CD4-positive, alpha-beta T cell treated with Interferon gamma for 1 hour (primary cell): ENCODE measurements at regions not wholly inside any gene's neighbourhood (a gene's known extent, or its start where the extent isn't known, plus 50 kb on each side); places are given as distances from the start of the nearest gene placed in this dataset.
A peak's percentile ranks its signal among the peaks of the same experiment; 100 is the strongest.
"Not testable (repeated sequence)": the region's sequence is repeated elsewhere in the genome, so short reads cannot be mapped to it uniquely, and the experiment has no call there.

ENCODE experiments used
- DNase-seq: peaks from one replicate; pipeline ENCODE4 v3.0.0-alpha.2; 2020

DNA sequence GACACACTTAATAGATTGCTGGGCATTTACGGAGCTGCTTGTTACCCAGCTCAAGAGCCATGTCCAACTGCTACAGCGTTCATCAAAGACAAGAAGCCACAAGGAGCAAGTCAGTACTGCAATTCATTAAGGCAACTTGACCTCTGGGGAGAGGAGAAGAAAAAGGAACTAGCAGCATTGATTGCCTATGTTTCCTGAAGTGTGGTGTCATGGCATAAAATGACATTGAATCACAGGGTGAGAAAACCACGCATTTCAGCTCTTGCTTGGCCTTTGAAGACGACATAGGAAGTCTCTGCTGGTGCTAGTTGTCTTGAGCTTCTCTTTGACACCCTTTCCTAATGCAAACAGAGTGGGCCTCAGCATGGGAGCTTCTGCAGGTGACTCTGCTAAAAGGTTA is 139.1 kb downstream of the CDH26 start:
- DNase-seq = peak; percentile 14

DNA sequence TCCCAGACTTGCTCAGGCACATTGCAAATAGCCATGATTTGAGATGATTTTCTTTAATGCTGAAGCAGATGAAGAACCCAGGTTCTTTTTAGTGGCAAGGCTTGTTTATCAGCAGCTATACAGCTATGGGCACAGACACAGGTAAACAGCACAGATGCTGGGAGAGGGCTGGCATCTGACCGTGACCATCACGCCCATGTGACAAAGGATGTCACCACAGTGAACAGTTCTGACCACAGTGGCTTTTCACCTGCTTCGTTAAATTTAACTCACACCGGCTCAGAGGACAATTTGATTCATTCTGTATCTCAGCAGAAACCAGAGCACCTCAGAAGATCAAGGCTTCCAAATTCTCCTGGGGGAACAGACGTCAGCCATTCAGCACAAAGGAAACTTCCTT is 142.6 kb downstream of the CDH26 start:
- DNase-seq = no peak

DNA sequence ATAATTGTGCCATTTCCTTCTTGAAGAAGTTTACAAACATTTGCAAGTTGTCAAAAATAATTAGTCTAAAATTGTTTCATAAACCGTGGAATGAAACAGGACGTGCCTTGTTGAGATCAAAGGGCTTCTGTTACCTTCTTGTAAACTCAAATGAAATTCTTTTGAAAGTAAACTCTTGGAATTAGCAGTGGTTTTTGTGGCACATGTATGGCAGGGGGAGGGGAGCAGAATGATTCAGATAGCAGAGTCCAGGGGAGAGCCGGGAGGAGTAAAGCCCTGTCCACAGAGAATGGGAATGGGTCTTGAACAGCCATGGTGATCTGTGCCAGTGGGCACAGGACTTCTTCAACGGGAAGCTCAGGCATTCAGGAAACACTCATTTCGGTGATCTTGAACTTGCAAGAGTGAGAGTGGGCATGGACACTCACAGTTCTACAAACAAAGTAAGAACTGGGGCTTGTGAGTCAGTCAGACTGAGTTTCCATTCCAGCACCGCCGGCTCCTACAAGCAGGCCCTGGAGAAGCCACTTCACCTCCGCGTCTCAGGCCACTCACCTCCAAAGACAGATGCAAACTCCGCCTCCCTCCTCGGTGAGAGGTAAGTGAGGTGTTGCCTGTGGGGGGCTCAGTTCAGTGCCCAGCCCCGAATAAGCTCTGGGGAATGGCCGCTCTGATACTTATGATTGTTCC is 143.1 kb downstream of the CDH26 start:
- DNase-seq = no peak

DNA sequence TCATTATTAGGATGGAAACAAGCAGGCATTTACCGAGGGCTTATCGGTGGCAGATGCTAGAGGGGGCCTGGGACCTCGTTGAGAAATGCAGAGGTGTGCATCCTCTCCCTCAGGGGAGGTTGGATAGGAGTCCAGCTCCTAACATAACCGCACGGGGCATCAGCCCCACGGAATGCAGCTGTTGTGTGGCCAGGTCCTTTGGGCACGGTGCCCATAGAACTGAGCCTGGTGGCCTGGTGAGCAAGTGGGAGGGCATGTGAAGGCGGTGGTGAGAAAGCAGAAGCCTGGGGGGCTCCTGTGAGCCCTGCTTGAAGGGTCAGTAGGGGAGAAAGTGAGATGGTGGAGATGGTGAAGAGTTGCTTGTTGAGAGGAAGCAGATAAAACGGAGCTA is 143.7 kb downstream of the CDH26 start:
- DNase-seq = no peak

DNA sequence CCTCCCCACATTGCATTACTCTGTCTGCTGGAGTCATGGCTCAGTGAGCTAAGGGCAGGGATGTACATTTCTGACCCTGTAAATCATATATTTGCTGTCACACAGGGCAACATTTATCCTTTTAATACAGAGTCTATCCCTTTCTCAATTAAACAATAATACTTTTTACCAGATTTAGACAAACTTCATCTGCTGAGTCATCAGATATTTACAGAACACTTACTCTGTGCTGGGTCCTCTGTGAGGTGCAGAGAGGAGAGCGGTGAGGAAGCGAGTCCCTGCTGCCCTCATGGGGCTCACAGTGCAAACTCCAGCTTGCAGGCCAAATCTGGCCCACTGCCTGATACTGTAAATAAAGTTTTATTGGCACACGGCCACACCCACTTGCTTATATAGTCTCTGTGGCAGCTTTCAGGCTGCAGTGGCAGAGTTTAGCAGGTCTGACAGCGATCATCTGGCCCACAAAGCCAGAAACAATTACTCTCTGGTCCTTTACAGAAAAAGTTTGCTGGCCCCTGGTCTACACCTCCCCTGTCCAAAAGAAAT is 144.5 kb downstream of the CDH26 start:
- no peak for DNase-seq

DNA sequence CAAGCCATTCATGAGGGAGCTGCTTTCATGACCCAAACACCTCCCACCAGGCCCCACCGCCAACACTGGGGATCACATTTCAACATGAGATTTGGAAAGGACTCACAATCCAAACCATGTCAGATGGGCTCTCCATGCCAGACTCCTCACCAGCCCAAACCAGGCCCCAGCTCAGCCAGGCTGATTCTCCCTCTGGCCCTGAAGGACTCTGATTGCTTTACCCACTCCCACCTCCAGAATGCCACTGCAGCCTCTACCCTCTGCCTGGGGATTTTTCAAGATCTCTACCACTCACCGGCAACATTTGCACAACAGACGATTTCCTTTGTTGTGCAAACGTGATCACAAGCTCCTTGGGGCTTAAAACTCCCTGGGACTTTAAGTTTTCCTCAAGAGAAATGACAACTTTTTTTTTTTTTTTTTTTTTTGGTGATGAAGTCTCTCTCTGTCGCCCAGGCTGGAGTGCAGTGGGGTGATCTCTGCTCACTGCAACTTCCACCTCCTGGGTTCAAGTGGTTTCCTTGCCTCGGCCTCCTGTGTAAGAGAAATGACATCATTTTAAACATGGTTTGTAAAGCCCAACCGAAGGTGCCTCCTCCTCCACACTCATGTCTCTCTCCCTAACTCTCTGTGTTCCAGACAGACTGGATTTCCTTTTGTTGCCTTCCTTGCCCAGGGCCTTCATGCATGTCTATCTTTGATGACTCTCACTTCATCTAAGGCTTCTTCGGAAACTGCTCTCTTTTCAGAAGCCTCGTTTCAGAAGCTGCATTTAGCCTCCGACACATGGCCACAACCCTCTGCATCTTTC is 147.0 kb downstream of the CDH26 start:
- DNase-seq = no peak

DNA sequence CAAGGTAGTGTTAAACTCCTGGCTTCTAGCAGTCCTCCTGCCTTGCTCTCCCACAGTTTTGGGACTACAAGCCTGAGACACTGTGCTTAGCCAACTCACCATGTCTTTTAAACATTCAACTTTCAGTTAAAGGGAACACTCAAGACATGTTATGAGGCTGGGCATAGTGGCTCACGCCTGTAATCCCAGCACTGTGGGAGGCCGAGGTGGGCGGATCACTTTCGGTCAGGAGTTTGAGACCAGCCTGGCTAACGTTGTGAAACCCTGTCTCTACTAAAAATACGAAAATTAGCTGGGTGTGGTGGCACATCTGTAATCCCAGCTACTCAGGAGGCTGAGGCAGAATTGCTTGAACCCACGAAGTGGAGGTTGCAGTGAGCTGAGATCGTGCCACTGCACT is 148.0 kb downstream of the CDH26 start:
- not testable (repeated sequence) for DNase-seq

DNA sequence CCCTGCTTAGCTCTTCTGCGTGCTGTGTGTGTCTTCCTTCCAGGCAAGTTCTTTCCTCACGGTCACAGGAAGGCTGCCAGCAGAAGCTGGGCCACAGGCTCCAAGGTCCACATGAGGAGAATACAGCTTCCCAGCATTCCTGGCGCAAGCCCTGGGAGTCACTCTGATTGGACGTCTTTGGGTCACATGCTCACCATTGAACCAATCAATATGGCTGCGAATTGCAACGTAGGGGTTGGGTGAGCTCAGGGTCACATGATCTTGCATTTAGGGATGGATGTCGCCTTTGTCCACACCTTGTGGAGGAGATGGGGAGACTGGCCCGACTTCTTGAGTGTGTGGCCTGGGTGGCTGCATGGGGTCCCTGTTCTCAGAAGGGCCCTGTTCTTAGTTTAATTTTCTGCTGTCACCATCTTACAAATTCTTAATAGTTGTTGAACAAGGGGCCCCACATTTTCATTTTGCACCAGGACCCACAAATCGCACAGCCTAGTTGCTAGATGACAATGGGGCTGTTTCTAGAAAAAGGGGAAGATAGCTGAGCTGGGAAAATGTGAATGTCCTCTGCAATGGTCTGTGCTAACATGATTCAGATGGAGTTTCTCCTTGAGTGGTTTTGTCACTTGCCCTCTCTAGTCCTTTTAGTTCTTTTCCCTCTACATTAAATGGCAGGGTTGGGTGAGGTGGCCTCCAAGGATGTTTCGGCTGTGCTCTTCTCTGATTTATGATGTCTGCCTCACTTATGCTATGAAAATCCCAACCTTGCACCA is 149.6 kb downstream of the CDH26 start:
- no peak for DNase-seq

DNA sequence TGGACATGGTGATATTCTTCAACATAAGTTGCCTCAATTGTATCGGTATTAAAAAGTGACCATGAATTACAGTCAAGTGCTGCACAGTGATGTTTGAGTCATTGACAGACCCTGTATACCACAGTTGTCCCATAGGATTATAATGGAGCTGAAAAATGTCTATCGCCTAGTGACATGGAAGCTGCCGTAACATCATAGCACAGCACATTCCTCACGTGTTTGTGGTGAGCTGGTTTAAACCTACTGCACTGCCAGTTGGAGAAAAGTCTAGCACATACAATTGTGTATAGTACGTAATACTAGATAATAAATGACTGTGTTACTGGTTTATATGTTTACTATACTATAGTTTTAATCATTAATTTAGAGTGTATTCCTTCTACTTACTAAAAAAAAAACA is 150.2 kb downstream of the CDH26 start:
- no peak for DNase-seq

DNA sequence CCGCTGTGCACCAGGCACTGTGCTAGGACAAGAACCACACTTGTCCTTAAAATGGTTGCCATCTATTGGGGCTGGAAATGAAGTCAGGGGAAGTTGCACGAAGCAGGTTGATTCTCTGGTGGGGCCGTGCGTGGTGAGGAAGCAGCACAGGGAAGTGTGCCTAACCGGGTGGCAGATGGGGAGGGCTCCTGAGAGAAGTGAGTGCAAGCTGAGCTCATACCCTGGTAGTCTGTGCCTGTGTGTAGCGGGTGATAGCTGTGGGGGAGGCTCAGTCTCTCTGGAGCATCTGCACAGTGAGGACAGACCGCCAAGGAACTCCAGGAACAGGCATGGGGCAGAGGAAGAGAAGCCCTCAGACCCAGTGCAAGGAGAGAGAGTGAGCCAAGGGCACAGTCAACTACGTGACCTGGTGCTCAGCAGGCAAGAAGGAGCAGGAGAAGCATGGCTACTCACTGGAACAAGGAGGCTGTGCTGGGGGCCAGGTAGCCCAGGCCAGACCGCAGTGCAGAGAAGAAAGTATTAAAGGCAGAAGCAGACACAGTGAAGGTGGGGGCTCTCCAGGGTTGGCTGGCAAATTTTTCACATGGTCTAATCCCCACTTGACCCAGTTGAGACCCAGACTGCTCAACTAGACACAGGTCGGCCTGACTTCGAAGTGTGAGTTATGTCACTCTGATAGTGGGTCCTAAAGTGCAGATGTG is 155.0 kb downstream of the CDH26 start:
- DNase-seq = peak; percentile 28

DNA sequence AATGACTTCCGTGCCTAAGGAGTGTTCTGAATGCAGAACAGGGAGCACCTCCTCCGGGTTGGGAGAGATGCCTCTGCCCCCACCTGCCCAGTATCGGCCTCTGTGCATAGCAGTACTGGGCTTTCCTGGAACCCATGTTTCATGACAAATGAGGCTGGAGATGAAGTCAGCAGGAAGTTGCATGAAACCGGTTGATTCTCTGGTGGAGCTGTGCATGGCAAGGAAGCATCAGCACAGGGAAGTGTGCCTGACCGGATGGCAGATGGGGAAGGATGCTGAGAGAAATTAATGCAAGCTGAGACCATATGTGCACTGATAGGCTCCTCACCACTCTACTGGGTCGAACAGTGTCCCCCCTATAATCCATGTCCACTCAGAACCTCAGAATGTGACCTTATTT is 155.5 kb downstream of the CDH26 start:
- no peak for DNase-seq

DNA sequence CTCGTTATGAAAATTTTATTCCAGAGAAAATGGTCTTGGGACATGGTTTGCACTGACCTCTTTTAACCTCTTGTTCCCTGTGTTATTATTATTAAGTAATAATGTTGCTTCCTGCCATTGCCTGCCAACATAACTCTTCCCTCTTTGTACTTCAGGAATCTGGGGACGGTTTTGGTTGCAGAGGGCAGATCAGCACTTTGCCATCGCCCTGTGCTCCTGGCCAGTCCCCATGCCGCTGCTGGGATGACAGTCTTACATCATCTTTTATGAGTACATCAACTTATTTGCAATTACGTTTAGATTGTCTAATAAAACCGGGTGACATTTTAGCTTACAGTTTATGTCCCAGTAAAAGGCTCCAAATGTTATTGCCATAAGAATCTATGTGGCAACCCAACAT is 157.2 kb downstream of the CDH26 start:
- DNase-seq = no peak

DNA sequence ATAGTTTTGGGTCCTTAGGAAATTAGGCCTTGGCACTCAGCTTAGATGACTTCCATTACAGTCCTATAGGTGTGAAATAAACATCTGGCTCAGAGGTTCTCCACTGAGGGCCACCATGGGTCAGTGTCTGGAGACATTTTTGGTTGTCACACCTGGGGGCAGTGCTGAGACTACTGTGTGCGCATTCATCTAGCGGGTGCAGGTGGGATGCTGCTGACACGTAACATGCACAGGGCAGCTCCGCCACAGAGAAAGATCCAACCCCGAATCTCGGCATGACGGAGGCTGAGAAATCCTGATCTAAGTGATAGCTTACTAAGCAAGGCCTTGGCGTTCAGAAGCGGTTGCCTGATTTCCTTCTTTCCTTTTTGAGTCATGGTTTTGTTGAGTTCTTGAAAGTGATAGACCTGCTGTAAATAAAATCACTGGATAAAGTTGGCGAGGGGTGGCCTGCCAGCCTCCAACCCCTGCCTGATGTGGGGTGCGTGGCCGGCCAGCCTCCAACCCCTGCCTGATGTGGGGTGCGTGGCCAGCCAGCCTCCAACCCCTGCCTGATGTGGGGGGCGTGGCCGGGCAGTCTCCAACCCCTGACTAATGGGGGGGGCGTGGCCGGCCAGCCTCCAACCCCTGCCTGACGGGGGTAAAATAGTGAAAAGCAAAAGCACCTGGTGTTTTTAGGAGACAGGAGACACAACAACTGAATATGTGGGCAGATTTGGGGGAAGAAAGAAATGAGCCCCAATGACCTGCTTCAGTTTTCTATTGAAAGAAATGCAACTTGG is 158.1 kb downstream of the CDH26 start:
- DNase-seq = no peak

DNA sequence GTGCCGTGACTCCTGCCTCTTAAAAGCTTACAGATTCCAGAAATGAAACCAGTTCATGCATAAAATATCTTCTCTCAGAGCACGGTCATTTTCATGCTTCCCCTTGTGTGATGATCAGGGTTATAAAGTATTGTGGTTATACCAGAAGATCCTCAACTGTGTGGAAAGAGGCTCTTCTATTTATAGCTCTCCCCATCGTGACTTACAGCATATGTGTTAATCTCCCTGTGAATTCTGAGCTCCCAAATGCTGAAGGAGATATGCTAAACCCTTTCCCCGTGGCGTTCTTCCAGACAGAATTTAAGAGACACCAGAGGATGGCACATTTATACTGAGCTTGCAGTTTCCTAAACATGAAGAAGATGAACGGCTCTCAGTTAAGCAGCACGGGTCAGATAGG is 158.8 kb downstream of the CDH26 start:
- no peak for DNase-seq

DNA sequence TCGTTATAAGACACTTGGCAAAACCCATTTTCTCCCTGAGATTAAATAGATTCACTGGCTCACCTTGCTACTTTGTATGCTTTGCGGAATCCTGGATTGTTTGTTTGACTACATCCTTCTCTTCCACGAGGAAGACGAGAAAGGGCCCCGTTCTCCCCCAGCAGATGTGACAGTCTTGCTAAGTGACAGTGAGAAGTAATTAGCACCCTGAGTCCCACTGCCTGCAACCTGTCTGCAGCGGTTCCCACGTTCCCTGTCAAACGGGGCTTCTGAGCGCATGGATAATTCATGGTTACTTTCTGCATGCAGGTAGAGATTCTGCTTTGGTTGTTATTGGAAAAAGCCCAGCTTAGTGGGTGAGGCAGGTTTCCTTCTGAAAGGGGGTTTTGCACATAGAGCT is 163.7 kb downstream of the CDH26 start:
- DNase-seq = no peak

DNA sequence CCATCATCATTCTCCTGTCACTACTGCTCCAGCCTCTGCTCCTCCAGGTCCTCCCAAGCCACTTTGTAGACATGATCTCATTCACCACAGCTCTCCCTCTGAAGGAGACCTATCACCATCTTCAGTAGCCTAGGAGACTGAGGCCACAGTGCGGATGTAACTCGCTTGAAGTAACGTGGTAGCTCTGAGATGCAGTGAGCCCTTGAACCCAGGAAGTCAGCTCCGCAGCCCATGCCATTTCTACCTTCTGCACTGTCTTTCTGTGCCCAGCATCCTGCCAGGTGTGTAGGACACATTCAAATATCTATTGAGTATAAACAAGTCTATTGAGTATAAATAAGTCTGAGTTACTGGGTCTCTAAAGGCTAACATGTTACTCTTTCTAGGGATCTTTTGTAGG is 164.4 kb downstream of the CDH26 start:
- no peak for DNase-seq

DNA sequence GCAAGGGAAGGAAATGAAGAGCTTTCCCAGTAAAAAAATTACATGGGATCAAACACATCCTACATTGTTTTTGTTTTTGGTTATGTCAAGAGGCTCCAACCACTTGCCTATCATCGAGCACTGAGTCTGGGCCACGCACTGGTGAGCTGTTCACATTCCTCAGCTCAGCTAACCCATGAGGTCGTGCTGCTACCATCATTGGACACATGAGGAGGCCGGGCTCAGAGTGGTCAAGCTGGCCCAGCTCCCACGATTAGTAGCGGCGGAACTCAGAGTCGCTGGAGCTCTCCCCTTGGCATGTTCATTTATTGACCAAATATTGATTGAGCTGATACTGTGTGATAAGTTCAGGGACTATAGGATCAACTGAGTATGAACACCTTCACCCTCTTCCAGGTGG is 164.9 kb downstream of the CDH26 start:
- DNase-seq = no peak

DNA sequence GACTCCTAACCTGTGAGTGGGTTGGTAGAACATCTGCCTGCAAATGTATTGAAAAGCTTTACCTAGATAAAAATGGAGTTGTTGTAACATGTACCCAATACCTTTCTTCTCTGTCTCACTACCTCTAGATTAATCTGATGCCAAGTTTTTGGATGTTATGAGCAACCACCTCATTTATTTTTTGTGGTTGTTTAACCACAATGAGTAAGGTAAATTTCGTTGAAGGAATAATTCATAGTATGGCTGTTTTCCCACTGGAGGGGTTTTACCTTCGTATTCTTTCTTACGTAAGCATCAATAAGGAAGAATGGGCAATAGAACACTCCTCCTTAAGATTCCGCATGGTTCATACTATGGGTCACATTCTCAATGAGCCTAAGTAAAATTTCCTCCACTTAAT is 165.4 kb downstream of the CDH26 start:
- DNase-seq = no peak

DNA sequence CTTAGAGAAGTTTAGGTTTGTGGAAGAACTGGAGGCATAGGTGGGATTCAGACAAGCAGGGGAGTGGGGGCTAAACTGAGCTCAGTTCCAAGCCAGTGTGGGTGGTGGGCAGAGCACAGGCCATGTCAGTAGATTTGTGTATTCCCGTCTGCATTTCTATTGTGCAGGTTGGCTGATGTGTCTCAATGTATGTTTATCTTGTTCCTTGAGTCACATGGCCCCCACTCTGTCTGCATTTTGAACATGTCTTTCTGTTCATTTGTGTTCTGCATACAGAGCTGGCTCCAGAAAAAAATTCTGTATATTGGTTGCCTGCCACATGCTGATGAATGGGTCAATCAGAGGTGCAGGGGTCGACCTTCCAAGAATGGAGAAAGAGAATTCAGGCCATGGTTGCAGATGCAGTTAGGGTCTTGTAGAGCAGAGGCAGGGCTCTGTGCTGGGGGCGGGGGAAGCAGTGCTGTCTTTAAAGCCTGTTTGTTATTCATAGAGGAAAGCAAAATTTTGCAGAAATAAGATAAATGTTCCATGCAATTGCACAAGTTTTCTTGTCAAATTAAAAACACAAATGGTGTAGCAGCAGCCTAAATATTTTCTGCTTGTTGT is 166.7 kb downstream of the CDH26 start:
- no peak for DNase-seq

DNA sequence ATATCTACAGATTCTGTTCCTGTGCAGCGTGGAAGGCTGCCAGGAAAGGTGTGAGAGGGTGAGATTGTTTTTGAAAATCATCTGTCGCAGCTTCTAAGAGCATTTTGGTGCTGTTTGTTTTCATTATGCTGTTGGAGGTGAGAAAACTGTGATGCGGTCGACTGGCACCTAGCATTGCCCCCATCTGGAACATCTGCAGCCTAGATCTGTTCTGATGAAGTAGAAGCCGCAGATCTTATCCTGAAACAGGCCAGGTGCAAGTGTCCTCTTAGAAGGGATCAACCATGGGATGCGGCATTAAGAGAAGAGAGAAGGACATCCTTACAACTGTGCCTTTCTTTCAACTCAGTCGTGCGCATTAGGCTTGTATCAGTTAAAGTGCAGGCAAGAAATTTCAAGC is 167.3 kb downstream of the CDH26 start:
- no peak for DNase-seq

DNA sequence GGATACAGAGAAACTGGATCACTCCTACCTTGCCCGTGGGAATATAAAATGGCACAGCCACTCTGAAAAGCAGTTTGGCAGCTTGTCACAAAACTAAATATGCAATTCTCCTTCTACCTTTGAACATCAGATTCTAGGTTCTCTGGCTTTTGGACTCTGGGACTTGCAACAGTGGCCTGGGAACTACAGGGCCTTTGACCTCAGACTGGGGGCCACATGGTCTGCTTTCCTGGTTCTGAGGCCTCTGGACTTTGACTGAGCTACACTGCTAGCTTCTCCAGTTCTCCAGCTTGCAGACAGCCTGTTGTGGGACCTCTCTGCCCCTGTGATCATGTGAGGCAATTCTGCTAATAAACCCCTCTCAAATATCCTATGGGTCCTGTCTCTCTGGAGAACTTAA is 168.8 kb downstream of the CDH26 start:
- DNase-seq = no peak

DNA sequence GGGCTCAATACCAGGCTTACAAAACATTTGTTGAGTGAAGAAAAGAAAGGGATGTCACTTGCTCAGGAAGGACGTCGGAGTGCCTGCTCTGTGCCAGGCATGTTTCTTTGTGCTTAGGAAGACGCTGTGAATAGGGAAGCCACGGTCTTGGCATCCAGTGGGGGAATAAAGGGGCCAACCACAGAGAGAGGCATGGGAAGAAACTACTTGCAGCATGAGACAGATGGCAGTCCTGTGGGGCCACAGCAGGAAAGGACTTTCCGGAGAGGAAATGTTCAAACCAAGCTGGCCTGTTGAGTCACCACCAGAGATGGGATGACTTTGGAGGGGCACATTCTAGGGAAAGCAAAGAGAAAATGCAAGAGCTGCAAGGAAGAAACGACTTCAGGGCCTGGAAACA is 173.2 kb downstream of the CDH26 start:
- DNase-seq = no peak
